Left lung (tissue), 4 donors: ENCODE measurements at regions not wholly inside any gene's neighbourhood (a gene's known extent, or its start where the extent isn't known, plus 50 kb on each side); places are given as distances from the start of the nearest gene placed in this dataset.

ENCODE experiments used
- ATAC-seq: fragments of 200-7000 bp; cut with Tn5 transposase; one replicate; pipeline ENCODE4 v1.9.1; 2020; ENCODE audit warnings: moderate library complexity
- DNase-seq, 4 donors: peaks; one replicate each; pipeline ENCODE4 v3.0.0-alpha.2; 2013 to 2020
- H3K27ac ChIP-seq, 2 donors: fragments of 200-600 bp; sonication (generic) in 1 of 2; one replicate each; pipeline versions ENCODE4 v1.5.0 to v1.8.0; 2020 to 2021
- H3K27me3 ChIP-seq, 2 donors: fragments of 200-600 bp; sonication (generic) in 1 of 2; one replicate each; pipeline versions ENCODE4 v1.5.0 to v1.8.0; 2020 to 2021
- H3K36me3 ChIP-seq, 2 donors: fragments of 200-600 bp; sonication (generic) in 1 of 2; one replicate each; pipeline versions ENCODE4 v1.5.0 to v1.8.0; 2020 to 2021
- H3K4me1 ChIP-seq, 2 donors: fragments of 200-600 bp; one replicate each; pipeline ENCODE4 v1.8.0; 2021
- H3K4me3 ChIP-seq, 2 donors: fragments of 200-600 bp; sonication (generic) in 1 of 2; one replicate each; pipeline versions ENCODE4 v1.5.0 to v1.8.0; 2020 to 2021; ENCODE audit warnings: mild to moderate bottlenecking in 1 of 2
- H3K9me3 ChIP-seq, 2 donors: fragments of 200-600 bp; sonication (generic) in 1 of 2; one replicate each; pipeline versions ENCODE4 v1.5.0 to v1.8.0; 2020 to 2021
- intact Hi-C, 2 donors: fragments of 100-400 bp; cut with DNase I; formaldehyde crosslinking; loops; one replicate each; pipeline versions ENCODE4 v1.11.2 to v1.14.2; 2022
- TF ChIP-seq, protein P1 (sequence below), 2 donors: fragments of 200-600 bp; sonication (generic) in 1 of 2; IDR thresholded peaks; one replicate each; pipeline versions ENCODE4 v1.5.0 to v1.8.0; 2021; ENCODE audit warnings: antibody characterized with exemption in 2 of 2
- donor health status: DM: no; HTN: yes; CAD: no.
- donor health status: DM: no; HTN: no; CAD: no.

DNA sequence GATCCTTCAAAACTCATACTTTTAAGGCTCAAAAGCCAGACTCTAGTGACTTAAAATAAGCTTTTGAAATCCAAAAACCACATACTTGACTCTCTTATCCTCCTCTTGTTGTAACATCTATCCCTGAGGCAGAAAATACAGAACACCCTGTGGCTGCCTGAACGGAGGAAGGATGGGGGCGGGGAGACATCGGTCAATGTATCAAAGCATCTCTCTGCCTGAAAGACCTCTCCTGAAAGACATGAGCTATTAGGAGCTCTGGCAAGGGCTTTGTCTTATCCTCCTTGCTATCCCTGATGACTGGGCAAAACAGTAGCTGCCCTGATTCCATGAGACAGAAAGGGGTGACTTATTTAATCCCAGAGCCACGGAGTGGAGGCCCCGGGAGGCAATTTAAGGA is 122.4 kb downstream of the MN1 start:
- ATAC-seq: no peak
- intact Hi-C loops: no loop called here
- Histone ChIP-seq H3K27me3 (no peaks in the 10 kb centered on the region), H3K27ac (no peak overlapping the region), H3K4me3 (no peak overlapping the region), H3K36me3 (no peaks in the 10 kb centered on the region), H3K4me1 (no peaks in the 10 kb centered on the region), H3K9me3 (no peaks in the 10 kb centered on the region)
- DNase-seq: no peak
- TF ChIP-seq, protein P1, sequence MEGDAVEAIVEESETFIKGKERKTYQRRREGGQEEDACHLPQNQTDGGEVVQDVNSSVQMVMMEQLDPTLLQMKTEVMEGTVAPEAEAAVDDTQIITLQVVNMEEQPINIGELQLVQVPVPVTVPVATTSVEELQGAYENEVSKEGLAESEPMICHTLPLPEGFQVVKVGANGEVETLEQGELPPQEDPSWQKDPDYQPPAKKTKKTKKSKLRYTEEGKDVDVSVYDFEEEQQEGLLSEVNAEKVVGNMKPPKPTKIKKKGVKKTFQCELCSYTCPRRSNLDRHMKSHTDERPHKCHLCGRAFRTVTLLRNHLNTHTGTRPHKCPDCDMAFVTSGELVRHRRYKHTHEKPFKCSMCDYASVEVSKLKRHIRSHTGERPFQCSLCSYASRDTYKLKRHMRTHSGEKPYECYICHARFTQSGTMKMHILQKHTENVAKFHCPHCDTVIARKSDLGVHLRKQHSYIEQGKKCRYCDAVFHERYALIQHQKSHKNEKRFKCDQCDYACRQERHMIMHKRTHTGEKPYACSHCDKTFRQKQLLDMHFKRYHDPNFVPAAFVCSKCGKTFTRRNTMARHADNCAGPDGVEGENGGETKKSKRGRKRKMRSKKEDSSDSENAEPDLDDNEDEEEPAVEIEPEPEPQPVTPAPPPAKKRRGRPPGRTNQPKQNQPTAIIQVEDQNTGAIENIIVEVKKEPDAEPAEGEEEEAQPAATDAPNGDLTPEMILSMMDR (IDR thresholded peaks at IDR 0.05): no peak

DNA sequence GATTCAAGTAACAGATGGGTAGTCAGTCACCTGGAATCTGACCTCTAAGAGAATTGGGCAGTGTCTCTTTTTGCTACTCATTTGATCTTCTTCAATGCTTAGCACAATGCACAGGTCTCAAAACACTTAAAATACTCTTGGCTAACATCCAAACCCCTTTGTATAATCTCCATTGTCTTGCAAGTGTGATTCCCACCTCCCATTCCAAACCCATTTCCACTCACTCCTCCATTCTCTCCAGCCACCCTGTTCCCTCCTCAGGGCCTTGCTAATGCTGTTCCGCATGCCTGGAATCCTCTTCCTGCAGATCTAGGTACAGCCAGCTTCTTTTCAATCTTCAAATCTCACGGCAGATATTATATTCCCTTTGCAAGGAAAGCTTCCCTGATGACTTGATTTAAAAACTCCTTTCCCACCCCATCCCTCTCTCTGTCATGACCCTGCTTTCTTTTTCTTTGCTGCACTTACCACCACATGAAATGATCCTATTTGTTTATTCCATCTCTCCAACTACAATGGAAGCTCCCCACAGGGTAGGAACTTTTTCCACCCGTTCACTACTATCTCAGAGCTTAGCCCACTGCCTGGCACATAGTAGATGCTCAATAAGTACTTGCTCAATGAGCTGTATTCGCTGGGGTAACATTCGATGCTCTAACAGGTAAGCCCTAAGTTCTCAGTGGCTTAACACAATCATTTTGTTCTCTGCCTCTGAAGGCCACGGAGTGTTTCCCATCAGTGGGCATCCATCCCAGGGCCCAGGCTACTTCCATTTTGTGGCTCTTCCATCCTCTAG is 121.7 kb downstream of the MN1 start:
- Histone ChIP-seq H3K4me3 (no peak overlapping the region), H3K27ac (no peak overlapping the region), H3K27me3 (no peaks in the 10 kb centered on the region), H3K4me1 (no peaks in the 10 kb centered on the region), H3K36me3 (no peaks in the 10 kb centered on the region), H3K9me3 (no peaks in the 10 kb centered on the region)
- intact Hi-C loops: no loop called here
- DNase-seq (no peak), ATAC-seq (no peak)
- TF ChIP-seq, protein P1 (IDR thresholded peaks at IDR 0.05): no peak

DNA sequence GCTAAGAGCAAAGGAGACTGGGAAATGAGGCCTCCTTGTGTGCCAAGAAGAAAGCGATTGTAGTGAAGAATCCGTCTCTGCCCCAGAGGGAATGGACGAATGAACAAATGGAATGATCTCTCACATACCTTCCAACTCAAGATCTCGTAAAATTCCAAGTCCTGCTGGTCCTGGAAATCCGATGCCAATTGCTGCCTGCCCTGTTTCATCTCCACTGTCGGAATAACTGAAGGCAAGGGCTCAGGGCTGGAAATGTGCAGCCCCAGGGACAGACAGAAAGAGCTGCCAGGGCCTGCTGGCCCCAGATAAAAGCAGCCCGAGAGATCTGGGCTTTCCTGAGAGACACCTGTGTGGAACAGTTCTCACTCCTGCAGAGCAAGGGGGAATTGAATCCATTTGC is 120.9 kb downstream of the MN1 start:
- DNase-seq (no peak), ATAC-seq (no peak)
- TF ChIP-seq, protein P1 (IDR thresholded peaks at IDR 0.05): no peak
- Histone ChIP-seq H3K4me3 (no peak overlapping the region), H3K27me3 (no peaks in the 10 kb centered on the region), H3K27ac (no peak overlapping the region), H3K36me3 (no peaks in the 10 kb centered on the region), H3K4me1 (peaks cover 0 to 3% of the 10 kb centered on the region in 2 donors), H3K9me3 (no peaks in the 10 kb centered on the region)
- intact Hi-C loops: no loop called here

DNA sequence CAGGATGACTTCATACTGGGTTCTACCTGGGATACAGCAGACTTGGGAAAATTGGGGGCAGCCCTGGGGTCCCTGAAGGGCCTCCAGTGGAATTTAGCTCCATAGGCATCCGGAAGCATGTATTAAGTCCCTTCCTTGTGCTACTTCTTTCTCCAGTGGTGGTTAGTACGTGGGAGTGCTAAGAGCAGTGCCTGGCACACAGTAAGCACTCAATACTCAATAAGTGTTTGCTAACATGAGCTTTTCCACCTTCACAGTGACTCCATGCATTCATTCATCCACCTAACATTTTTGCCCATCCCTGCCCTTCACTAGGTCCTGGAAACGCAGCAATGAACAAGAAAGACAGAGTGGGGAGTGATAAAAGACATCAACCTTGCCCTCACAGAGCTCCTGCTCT is 120.5 kb downstream of the MN1 start:
- TF ChIP-seq, protein P1 (IDR thresholded peaks at IDR 0.05): no peak
- Histone ChIP-seq H3K9me3 (no peaks in the 10 kb centered on the region), H3K27ac (no peak overlapping the region), H3K4me1 (peaks cover 0 to 3% of the 10 kb centered on the region in 2 donors), H3K27me3 (no peaks in the 10 kb centered on the region), H3K4me3 (no peak overlapping the region), H3K36me3 (no peaks in the 10 kb centered on the region)
- intact Hi-C loops: no loop called here
- peak; percentile 90 for ATAC-seq
- DNase-seq: no peak

DNA sequence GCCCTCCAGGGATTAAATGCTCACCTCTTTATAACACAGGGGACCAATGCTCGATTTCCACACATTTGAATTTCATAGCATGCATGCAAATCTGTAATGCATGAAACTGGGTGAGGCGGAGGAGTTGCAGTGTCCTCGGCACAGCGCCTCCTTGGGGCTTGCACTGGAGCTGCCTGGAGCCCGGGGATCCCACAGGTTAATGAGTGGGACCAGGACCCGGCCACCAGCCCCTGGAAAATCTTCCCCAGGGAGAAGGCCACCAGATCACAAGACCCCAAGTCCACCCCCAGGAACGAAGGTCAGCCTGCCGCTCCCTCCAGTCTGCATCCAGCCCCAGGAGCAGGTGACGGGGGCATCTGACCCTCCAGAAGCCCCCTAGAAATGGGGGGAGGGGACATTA is 119.1 kb downstream of the MN1 start:
- DNase-seq: no peak
- H3K27ac ChIP-seq: no peak overlapping the region
- H3K36me3 ChIP-seq: no peaks in the 10 kb centered on the region
- H3K27me3 ChIP-seq: no peaks in the 10 kb centered on the region
- no peak overlapping the region for H3K4me3 ChIP-seq
- intact Hi-C loops: no loop called here
- H3K4me1 ChIP-seq: peaks cover 0 to 3% of the 10 kb centered on the region in 2 donors
- TF ChIP-seq, protein P1 (IDR thresholded peaks at IDR 0.05): no peak
- ATAC-seq: no peak
- no peaks in the 10 kb centered on the region for H3K9me3 ChIP-seq
